DOHH2 (cell line): ENCODE measurements at regions not wholly inside any gene's neighbourhood (a gene's known extent, or its start where the extent isn't known, plus 50 kb on each side); places are given as distances from the start of the nearest gene placed in this dataset.

Source experiments
- CTCF ChIP-seq: fragments of 200-600 bp; sonication (generic); IDR thresholded peaks from one replicate; pipeline ENCODE4 v1.5.1; 2014; ENCODE audit warnings: antibody characterized with exemption, mild to moderate bottlenecking, low read depth, low read length; ENCODE audit not compliant: poor library complexity, severe bottlenecking
- EZH2phosphoT487 ChIP-seq: fragments of 200-600 bp; sonication (generic); IDR thresholded peaks from 2 replicates; pipeline ENCODE4 v1.6.1; 2017; ENCODE audit warnings: borderline replicate concordance, mild to moderate bottlenecking, antibody characterized with exemption, low read length, moderate library complexity, mixed read lengths

DNA sequence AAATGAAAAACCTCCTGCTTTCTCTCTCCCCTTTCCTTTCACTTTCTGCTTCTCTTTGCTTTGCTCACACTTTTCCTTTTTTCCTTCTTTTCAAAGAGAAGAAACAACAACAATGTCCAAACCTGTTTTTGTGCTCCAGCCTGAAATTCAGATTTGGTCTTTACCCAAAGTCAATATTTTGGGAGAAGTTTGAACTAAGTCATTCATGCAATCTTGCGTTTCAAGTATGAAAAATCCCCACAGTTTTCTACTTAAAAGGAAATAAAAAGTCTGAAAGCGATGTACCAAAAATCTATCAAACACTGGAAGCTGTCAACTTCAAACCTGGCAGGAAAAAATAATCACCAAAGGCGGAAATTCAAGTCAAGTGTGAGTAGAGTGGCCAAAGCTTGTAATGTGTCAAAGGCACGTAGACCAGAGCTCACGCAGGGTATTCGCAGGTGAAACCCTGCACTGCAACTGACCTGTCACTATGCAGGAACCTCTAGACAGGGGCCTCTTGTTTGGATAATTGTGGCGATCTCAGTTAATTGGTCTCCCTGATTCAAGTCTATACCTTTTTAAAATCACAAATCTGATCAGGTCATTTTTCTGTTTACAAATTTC is 118.8 kb upstream of the GALNT15 start:
- no peak for TF ChIP-seq CTCF
- no peak for TF ChIP-seq EZH2phosphoT487
